ENCODE measurements at regions not wholly inside any gene's neighbourhood (a gene's known extent, or its start where the extent isn't known, plus 50 kb on each side); places are given as distances from the start of the nearest gene placed in this dataset.

GRCh38 chr17:79159471-79159870, 84.8 kb downstream of the ENGASE start:
- no peaks in the 10 kb centered on the region for H3K27me3 ChIP-seq (ENCODE audit: low read length)
- no peaks in the 10 kb centered on the region for H3K79me2 ChIP-seq (ENCODE audit: low read length)
- no peak for DNase-seq
- H3K4me1 ChIP-seq (ENCODE audit: low read length): no peaks in the 10 kb centered on the region
- H3K4me2 ChIP-seq (ENCODE audit: low read depth, low read length, poor library complexity, severe bottlenecking): no peak overlapping the region
- H3K36me3 ChIP-seq (ENCODE audit: insufficient read depth, low read length): no peaks in the 10 kb centered on the region
- H3K9me3 ChIP-seq (ENCODE audit: low read length): no peaks in the 10 kb centered on the region
- no peaks in the 10 kb centered on the region for H3K9me2 ChIP-seq (replicated peaks; ENCODE audit: insufficient read depth, low read length)
- H2AFZ ChIP-seq (ENCODE audit: low read length): no peak overlapping the region
- H3K4me3 ChIP-seq (ENCODE audit: low read length): no peak overlapping the region
- no peak overlapping the region for H3K27ac ChIP-seq (ENCODE audit: low read length)
- no peaks in the 10 kb centered on the region for H4K20me1 ChIP-seq (ENCODE audit: insufficient read depth, low read depth, low read length)
- no peak overlapping the region for H3K9ac ChIP-seq (ENCODE audit: low read length)

- H3K79me2 ChIP-seq (ENCODE audit: low read length): no peaks in the 10 kb centered on the region
- no peak overlapping the region for H3K4me3 ChIP-seq (ENCODE audit: low read length)
These were observed 82.0 kb downstream of the ENGASE start for GRCh38 chr17:79156463-79157095.

GRCh38 chr17:79155701-79156100, 81.1 kb downstream of the ENGASE start:
- no peaks in the 10 kb centered on the region for H4K20me1 ChIP-seq (ENCODE audit: insufficient read depth, low read depth, low read length)
- no peak overlapping the region for H3K4me3 ChIP-seq (ENCODE audit: low read length)
- H3K36me3 ChIP-seq (ENCODE audit: insufficient read depth, low read length): no peaks in the 10 kb centered on the region
- no peak overlapping the region for H3K4me2 ChIP-seq (ENCODE audit: low read depth, low read length, poor library complexity, severe bottlenecking)
- no peak overlapping the region for H3K27ac ChIP-seq (ENCODE audit: low read length)
- H3K9me3 ChIP-seq (ENCODE audit: low read length): no peaks in the 10 kb centered on the region
- no peak overlapping the region for H2AFZ ChIP-seq (ENCODE audit: low read length)
- H3K9me2 ChIP-seq (replicated peaks; ENCODE audit: insufficient read depth, low read length): no peaks in the 10 kb centered on the region
- no peaks in the 10 kb centered on the region for H3K4me1 ChIP-seq (ENCODE audit: low read length)
- no peak for DNase-seq
- H3K9ac ChIP-seq (ENCODE audit: low read length): no peak overlapping the region
- no peaks in the 10 kb centered on the region for H3K79me2 ChIP-seq (ENCODE audit: low read length)
- no peaks in the 10 kb centered on the region for H3K27me3 ChIP-seq (ENCODE audit: low read length)

More at GRCh38 chr17:79156463-79157095, 82.0 kb downstream of the ENGASE start:
- Histone ChIP-seq H3K4me2 (ENCODE audit: low read depth, low read length, poor library complexity, severe bottlenecking) (no peak overlapping the region), H3K9me3 (ENCODE audit: low read length) (no peaks in the 10 kb centered on the region), H3K9me2 (replicated peaks; ENCODE audit: insufficient read depth, low read length) (no peaks in the 10 kb centered on the region), H3K9ac (ENCODE audit: low read length) (no peak overlapping the region), H3K27me3 (ENCODE audit: low read length) (no peaks in the 10 kb centered on the region), H2AFZ (ENCODE audit: low read length) (no peak overlapping the region), H3K4me1 (ENCODE audit: low read length) (no peaks in the 10 kb centered on the region), H4K20me1 (ENCODE audit: insufficient read depth, low read depth, low read length) (no peaks in the 10 kb centered on the region), H3K27ac (ENCODE audit: low read length) (no peak overlapping the region), H3K36me3 (ENCODE audit: insufficient read depth, low read length) (no peaks in the 10 kb centered on the region)
- DNase-seq: no peak

GRCh38 chr17:79154951-79155585, 80.4 kb downstream of the ENGASE start:
- no peaks in the 10 kb centered on the region for H3K36me3 ChIP-seq (ENCODE audit: insufficient read depth, low read length)
- no peaks in the 10 kb centered on the region for H3K9me2 ChIP-seq (replicated peaks; ENCODE audit: insufficient read depth, low read length)

GRCh38 chr17:79154446-79154845, 79.8 kb downstream of the ENGASE start:
- H3K4me3 ChIP-seq (ENCODE audit: low read length): no peak overlapping the region
- H2AFZ ChIP-seq (ENCODE audit: low read length): no peak overlapping the region
- H3K4me2 ChIP-seq (ENCODE audit: low read depth, low read length, poor library complexity, severe bottlenecking): no peak overlapping the region
- no peak overlapping the region for H3K9ac ChIP-seq (ENCODE audit: low read length)
- no peaks in the 10 kb centered on the region for H4K20me1 ChIP-seq (ENCODE audit: insufficient read depth, low read depth, low read length)
- no peaks in the 10 kb centered on the region for H3K36me3 ChIP-seq (ENCODE audit: insufficient read depth, low read length)
- no peaks in the 10 kb centered on the region for H3K9me2 ChIP-seq (replicated peaks; ENCODE audit: insufficient read depth, low read length)
- H3K27me3 ChIP-seq (ENCODE audit: low read length): no peaks in the 10 kb centered on the region
- H3K79me2 ChIP-seq (ENCODE audit: low read length): no peaks in the 10 kb centered on the region
- no peak overlapping the region for H3K27ac ChIP-seq (ENCODE audit: low read length)
- no peaks in the 10 kb centered on the region for H3K4me1 ChIP-seq (ENCODE audit: low read length)
- H3K9me3 ChIP-seq (ENCODE audit: low read length): no peaks in the 10 kb centered on the region
- DNase-seq: no peak

More at GRCh38 chr17:79154951-79155585, 80.4 kb downstream of the ENGASE start:
- no peaks in the 10 kb centered on the region for H3K79me2 ChIP-seq (ENCODE audit: low read length)
- no peaks in the 10 kb centered on the region for H3K4me1 ChIP-seq (ENCODE audit: low read length)
- no peak overlapping the region for H3K27ac ChIP-seq (ENCODE audit: low read length)
- no peaks in the 10 kb centered on the region for H3K9me3 ChIP-seq (ENCODE audit: low read length)
- no peak overlapping the region for H3K4me3 ChIP-seq (ENCODE audit: low read length)
- no peak overlapping the region for H2AFZ ChIP-seq (ENCODE audit: low read length)
- DNase-seq: no peak
- no peaks in the 10 kb centered on the region for H4K20me1 ChIP-seq (ENCODE audit: insufficient read depth, low read depth, low read length)
- H3K9ac ChIP-seq (ENCODE audit: low read length): no peak overlapping the region
- H3K4me2 ChIP-seq (ENCODE audit: low read depth, low read length, poor library complexity, severe bottlenecking): no peak overlapping the region
- H3K27me3 ChIP-seq (ENCODE audit: low read length): no peaks in the 10 kb centered on the region

- Histone ChIP-seq H3K4me1 (ENCODE audit: low read length) (no peaks in the 10 kb centered on the region), H3K79me2 (ENCODE audit: low read length) (no peaks in the 10 kb centered on the region), H3K9me2 (replicated peaks; ENCODE audit: insufficient read depth, low read length) (no peaks in the 10 kb centered on the region), H3K27me3 (ENCODE audit: low read length) (no peaks in the 10 kb centered on the region), H3K9ac (ENCODE audit: low read length) (no peak overlapping the region), H3K4me3 (ENCODE audit: low read length) (no peak overlapping the region), H3K4me2 (ENCODE audit: low read depth, low read length, poor library complexity, severe bottlenecking) (no peak overlapping the region), H3K9me3 (ENCODE audit: low read length) (no peaks in the 10 kb centered on the region), H3K36me3 (ENCODE audit: insufficient read depth, low read length) (no peaks in the 10 kb centered on the region), H4K20me1 (ENCODE audit: insufficient read depth, low read depth, low read length) (no peaks in the 10 kb centered on the region), H3K27ac (ENCODE audit: low read length) (no peak overlapping the region), H2AFZ (ENCODE audit: low read length) (no peak overlapping the region)
- no peak for DNase-seq
These were observed 78.9 kb downstream of the ENGASE start for GRCh38 chr17:79153367-79154130.

- no peaks in the 10 kb centered on the region for H3K27me3 ChIP-seq (ENCODE audit: low read length)
- no peaks in the 10 kb centered on the region for H4K20me1 ChIP-seq (ENCODE audit: insufficient read depth, low read depth, low read length)
- no peak overlapping the region for H2AFZ ChIP-seq (ENCODE audit: low read length)
- no peaks in the 10 kb centered on the region for H3K79me2 ChIP-seq (ENCODE audit: low read length)
- H3K4me2 ChIP-seq (ENCODE audit: low read depth, low read length, poor library complexity, severe bottlenecking): no peak overlapping the region
- H3K9me2 ChIP-seq (replicated peaks; ENCODE audit: insufficient read depth, low read length): no peaks in the 10 kb centered on the region
- H3K4me1 ChIP-seq (ENCODE audit: low read length): no peaks in the 10 kb centered on the region
- no peak overlapping the region for H3K27ac ChIP-seq (ENCODE audit: low read length)
- no peak overlapping the region for H3K4me3 ChIP-seq (ENCODE audit: low read length)
- no peak overlapping the region for H3K9ac ChIP-seq (ENCODE audit: low read length)
- DNase-seq: no peak
- H3K9me3 ChIP-seq (ENCODE audit: low read length): no peaks in the 10 kb centered on the region
- no peaks in the 10 kb centered on the region for H3K36me3 ChIP-seq (ENCODE audit: insufficient read depth, low read length)
These were observed 78.0 kb downstream of the ENGASE start for GRCh38 chr17:79152636-79153035.

GRCh38 chr17:79152110-79152509, 77.5 kb downstream of the ENGASE start:
- Histone ChIP-seq H2AFZ (ENCODE audit: low read length) (no peak overlapping the region), H3K36me3 (ENCODE audit: insufficient read depth, low read length) (no peaks in the 10 kb centered on the region), H3K4me3 (ENCODE audit: low read length) (no peak overlapping the region), H3K9me3 (ENCODE audit: low read length) (no peaks in the 10 kb centered on the region), H3K9ac (ENCODE audit: low read length) (no peak overlapping the region), H4K20me1 (ENCODE audit: insufficient read depth, low read depth, low read length) (no peaks in the 10 kb centered on the region), H3K9me2 (replicated peaks; ENCODE audit: insufficient read depth, low read length) (no peaks in the 10 kb centered on the region), H3K4me1 (ENCODE audit: low read length) (no peaks in the 10 kb centered on the region), H3K4me2 (ENCODE audit: low read depth, low read length, poor library complexity, severe bottlenecking) (no peak overlapping the region), H3K27ac (ENCODE audit: low read length) (no peak overlapping the region), H3K79me2 (ENCODE audit: low read length) (no peaks in the 10 kb centered on the region), H3K27me3 (ENCODE audit: low read length) (no peaks in the 10 kb centered on the region)
- DNase-seq: no peak
